Mesenchymal stem cell (in vitro differentiated cells and primary cell): ENCODE measurements at regions not wholly inside any gene's neighbourhood (a gene's known extent, or its start where the extent isn't known, plus 50 kb on each side); places are given as distances from the start of the nearest gene placed in this dataset. TPM values are rescaled to one million over a fixed set of nuclear protein-coding genes. Genes with fewer than 3 reads are reported as not detected.
A peak's percentile ranks its signal among the peaks of the same experiment; 100 is the strongest.

Experiments
- DNase-seq: peaks from one replicate; pipeline ENCODE4 v3.0.0-alpha.2; 2013
- H2AFZ ChIP-seq: one replicate; pipeline ENCODE4 v1.6.1; 2013; ENCODE audit warnings: low read depth, mild to moderate bottlenecking, control low read depth, inconsistent platforms, low read length, moderate library complexity
- H2AK5ac ChIP-seq: 2 replicates; pipeline ENCODE4 v1.6.1; 2013; ENCODE audit warnings: low read length, moderate library complexity, mild to moderate bottlenecking, inconsistent platforms; ENCODE audit not compliant: severe bottlenecking
- H2BK120ac ChIP-seq: one replicate; pipeline ENCODE4 v1.6.1; 2013; ENCODE audit warnings: low read depth, mild to moderate bottlenecking, inconsistent platforms, low read length, moderate library complexity
- H2BK12ac ChIP-seq, 2 experiments: one replicate each; pipeline ENCODE4 v1.6.1; 2013; ENCODE audit warnings: inconsistent platforms in 2 of 2, low read length in 2 of 2, mild to moderate bottlenecking in 2 of 2, moderate library complexity in 2 of 2, control low read depth in 1 of 2
- H2BK15ac ChIP-seq: one replicate; pipeline ENCODE4 v1.6.1; 2013; ENCODE audit warnings: mild to moderate bottlenecking, low read depth, inconsistent platforms; ENCODE audit not compliant: poor library complexity, severe bottlenecking
- H2BK5ac ChIP-seq: 2 replicates; pipeline ENCODE4 v1.6.1; 2013; ENCODE audit warnings: low read depth, mild to moderate bottlenecking, low read length, control low read depth, inconsistent platforms; ENCODE audit not compliant: poor library complexity, severe bottlenecking
- H3K14ac ChIP-seq, 2 experiments: one replicate each; pipeline ENCODE4 v1.6.1; 2013; ENCODE audit warnings: inconsistent platforms in 2 of 2, low read length in 2 of 2, control low read depth in 1 of 2, mild to moderate bottlenecking in 1 of 2, moderate library complexity in 1 of 2
- H3K18ac ChIP-seq, 2 experiments: one replicate each; pipeline ENCODE4 v1.6.1; 2013; ENCODE audit warnings: inconsistent platforms in 2 of 2, low read length in 2 of 2, control low read depth in 1 of 2, low read depth in 1 of 2, mild to moderate bottlenecking in 1 of 2
- H3K23ac ChIP-seq, 2 experiments: one replicate each; pipeline ENCODE4 v1.6.1; 2013; ENCODE audit warnings: inconsistent platforms in 2 of 2, low read length in 2 of 2, mild to moderate bottlenecking in 2 of 2, moderate library complexity in 2 of 2, control low read depth in 1 of 2
- H3K27ac ChIP-seq: 2 replicates; pipeline ENCODE4 v1.5.1; 2013; ENCODE audit warnings: mild to moderate bottlenecking, moderate library complexity, low read length, control low read depth, inconsistent platforms; ENCODE audit not compliant: poor library complexity, severe bottlenecking
- H3K27me3 ChIP-seq, 2 experiments: 2 replicates each; pipeline versions ENCODE4 v1.6.1 to v1.7.0; 2013; ENCODE audit warnings: low read length in 2 of 2, mild to moderate bottlenecking in 2 of 2, moderate library complexity in 2 of 2, control low read depth in 1 of 2, inconsistent platforms in 1 of 2; ENCODE audit not compliant: control insufficient read depth in 1 of 2, insufficient read depth in 1 of 2
- H3K36me3 ChIP-seq, 2 experiments: 2 replicates each; pipeline versions ENCODE4 v1.6.1 to v1.7.0; 2013; ENCODE audit warnings: low read length in 2 of 2, control low read depth in 1 of 2, inconsistent platforms in 1 of 2, low read depth in 1 of 2, mild to moderate bottlenecking in 1 of 2; ENCODE audit not compliant: insufficient read depth in 2 of 2, control insufficient read depth in 1 of 2
- H3K4ac ChIP-seq, 2 experiments: one replicate each; pipeline ENCODE4 v1.6.1; 2013; ENCODE audit warnings: inconsistent platforms in 2 of 2, low read length in 2 of 2, mild to moderate bottlenecking in 2 of 2, moderate library complexity in 2 of 2, control low read depth in 1 of 2, low read depth in 1 of 2
- H3K4me1 ChIP-seq: 2 replicates; pipeline ENCODE4 v1.6.1; 2013; ENCODE audit warnings: low read depth, low read length, control low read depth; ENCODE audit not compliant: control insufficient read depth, insufficient read depth
- H3K4me2 ChIP-seq: 2 replicates; pipeline ENCODE4 v1.6.1; 2013; ENCODE audit warnings: low read length, mild to moderate bottlenecking, inconsistent platforms; ENCODE audit not compliant: poor library complexity, severe bottlenecking
- H3K4me3 ChIP-seq, 2 experiments: 2 replicates each; pipeline versions ENCODE4 v1.5.1 to v1.7.0; 2013; ENCODE audit warnings: low read length in 2 of 2, mild to moderate bottlenecking in 2 of 2, control low read depth in 1 of 2, low read depth in 1 of 2; ENCODE audit not compliant: insufficient read depth in 1 of 2
- H3K79me1 ChIP-seq: replicated peaks from 2 replicates; pipeline ENCODE4 v1.6.1; 2013; ENCODE audit warnings: mild to moderate bottlenecking, control low read depth, low read length, inconsistent platforms; ENCODE audit not compliant: poor library complexity, severe bottlenecking
- H3K9ac ChIP-seq: 2 replicates; pipeline ENCODE4 v1.7.0; 2013; ENCODE audit warnings: mild to moderate bottlenecking, low read length, moderate library complexity
- H3K9me3 ChIP-seq: 2 replicates; pipeline ENCODE4 v1.7.0; 2013; ENCODE audit warnings: mild to moderate bottlenecking, low read length; ENCODE audit not compliant: control insufficient read depth
- H4K8ac ChIP-seq: one replicate; pipeline ENCODE4 v1.6.1; 2013; ENCODE audit warnings: inconsistent platforms, mild to moderate bottlenecking, low read length, moderate library complexity
- H4K91ac ChIP-seq: one replicate; pipeline ENCODE4 v1.6.1; 2013; ENCODE audit warnings: mild to moderate bottlenecking, low read length, inconsistent platforms
- WGBS: methylation state at CpG from one replicate; pipeline ENCODE4 v1.1.7; 2013; ENCODE audit warnings: mixed read lengths; 5-methylcytosine and 5-hydroxymethylcytosine counted together
- small RNA-seq: library from polyadenylated mRNA; stranded (forward); fragments of <200 nt; extraction: miRNeasy Mini kit (QIAGEN cat#:217004); gene quantifications from one replicate; pipeline ENCODE3, GENCODE V24; 2013; ENCODE audit warnings: low read depth

GRCh38 chr16:85563034-85563433, 50.1 kb upstream of the GSE1 start:
- DNase-seq: no peak
- Histone ChIP-seq H3K4ac (peak overlapping the region; percentile 36 to 93), H3K4me1 (peaks cover 50% of the 10 kb centered on the region), H2BK12ac (peak overlapping the region; percentile 12 to 85), H3K4me2 (no peak overlapping the region), H3K9ac (peak overlapping the region; percentile 33), H3K18ac (peak overlapping the region; percentile 76 to 85), H2BK15ac (peak overlapping the region; percentile 70), H3K79me1 (peaks cover 54% of the 10 kb centered on the region), H3K9me3 (no peaks in the 10 kb centered on the region), H3K27ac (no peak overlapping the region), H4K91ac (peak overlapping the region; percentile 89), H4K8ac (peak overlapping the region; percentile 96), H3K36me3 (peaks cover 0 to 5% of the 10 kb centered on the region in 2 experiments), H2BK120ac (peak overlapping the region; percentile 64), H3K4me3 (no peak overlapping the region), H2BK5ac (no peak overlapping the region), H3K23ac (peak overlapping the region in 1 of 2 experiments; percentile 41), H2AFZ (no peak overlapping the region), H3K14ac (no peak overlapping the region), H3K27me3 (no peaks in the 10 kb centered on the region), H2AK5ac (peak overlapping the region; percentile 94)
- WGBS: 75% methylated on average over 5 of the region's 8 CpGs

Small RNA genes lying in the stretch of these regions (small RNA-seq; reads per million reads assigned to genes)
- gene COX6CP16 (not detected), gene MIR5093 (not detected)
